K562 (cell line): ENCODE measurements at regions not wholly inside any gene's neighbourhood (a gene's known extent, or its start where the extent isn't known, plus 50 kb on each side); places are given as distances from the start of the nearest gene placed in this dataset.

Source experiments
- ATAC-seq: fragments of 200-7000 bp; cut with Tn5 transposase; 3 replicates; pipeline ENCODE4 v1.9.1; 2020; ENCODE audit warnings: moderate library complexity
- BruUV-seq: library from RNA; stranded (reverse); fragments of 400-500 nt; replicated peaks from 2 replicates; lab custom pipeline; 2021; lab: Mats Ljungman, UMichigan
- CTCF ChIA-PET: fragments of 300-600 bp; formaldehyde crosslinking; extraction: SDS; loops from one replicate; lab custom pipeline; 2021; ENCODE audit warnings: low intra/inter-chr PET ratio; lab: Yijun Ruan, JAX
- POLR2A ChIA-PET: fragments of 300-600, 350-650 bp; sonication (Branson Sonifier 250); formaldehyde crosslinking; extraction: SDS; loops from one replicate; lab custom pipeline; 2021; ENCODE audit warnings: antibody characterized with exemption, inconsistent platforms; lab: Yijun Ruan, JAX
- DNase-seq, 4 experiments: peaks; one replicate each; pipeline versions ENCODE4 v3.0.0 to v3.0.0-alpha.2; 2011 to 2018; ENCODE audit warnings: low spot score in 3 of 4, mixed read lengths in 3 of 4; ENCODE audit errors: extremely low read depth in 1 of 4
- FAIRE-seq: peaks from 2 replicates; lab custom pipeline; 2011; peaks lifted over from hg19 to GRCh38; lab: Jason Lieb, UNC
- H2AFZ ChIP-seq: 2 replicates; pipeline ENCODE4 v1.6.0; 2011; ENCODE audit warnings: low read depth, low read length, control low read depth, inconsistent platforms
- H3K27ac ChIP-seq: fragments of 200-600 bp; 3 replicates; pipeline ENCODE4 v1.8.0; 2011; ENCODE audit warnings: low read depth, mild to moderate bottlenecking, control low read depth, inconsistent platforms, low read length, moderate library complexity, mixed read lengths; ENCODE audit errors: extremely low read depth
- H3K27me3 ChIP-seq, 2 experiments: fragments of 300-600 bp in 1 of 2; 2 replicates in 1 of 2; 3 replicates in 1 of 2; pipeline versions ENCODE4 v1.6.0 to v1.8.0; 2011; ENCODE audit warnings: inconsistent platforms in 2 of 2, low read length in 2 of 2, mild to moderate bottlenecking in 1 of 2, mixed read lengths in 1 of 2, moderate library complexity in 1 of 2; ENCODE audit not compliant: control insufficient read depth in 2 of 2, insufficient read depth in 2 of 2
- H3K36me3 ChIP-seq: fragments of 300-600 bp; 3 replicates; pipeline ENCODE4 v1.8.0; 2011; ENCODE audit warnings: mild to moderate bottlenecking, low read length, inconsistent platforms; ENCODE audit not compliant: control insufficient read depth, insufficient read depth
- H3K4me1 ChIP-seq, 2 experiments: fragments of 200-600 bp in 1 of 2; replicated peaks in 1 of 2; 2 replicates in 1 of 2; 3 replicates in 1 of 2; pipeline versions ENCODE4 v1.5.1 to v1.8.0; 2011; ENCODE audit warnings: inconsistent platforms in 2 of 2, low read length in 2 of 2, mild to moderate bottlenecking in 1 of 2, mixed read lengths in 1 of 2, moderate library complexity in 1 of 2; ENCODE audit not compliant: control insufficient read depth in 2 of 2, insufficient read depth in 2 of 2
- H3K4me2 ChIP-seq: 2 replicates; pipeline ENCODE4 v1.6.1; 2011; ENCODE audit warnings: low read length, control low read depth, inconsistent platforms, mixed read lengths; ENCODE audit not compliant: insufficient read depth
- H3K4me3 ChIP-seq: fragments of 200-600 bp; sonication (generic), shearing (Covaris generic); 2 replicates; pipeline ENCODE4 v1.5.1; 2016; ENCODE audit warnings: control low read depth, inconsistent platforms
- H3K79me2 ChIP-seq: fragments of 200-600 bp; 3 replicates; pipeline ENCODE4 v1.8.0; 2011; ENCODE audit warnings: low read length, inconsistent platforms; ENCODE audit not compliant: control insufficient read depth, insufficient read depth
- H3K9ac ChIP-seq, 2 experiments: 2 replicates each; pipeline versions ENCODE4 v1.6.0 to v1.6.1; 2011; ENCODE audit warnings: low read depth in 2 of 2, low read length in 2 of 2, control low read depth in 1 of 2, inconsistent platforms in 1 of 2, mild to moderate bottlenecking in 1 of 2, mixed read lengths in 1 of 2; ENCODE audit not compliant: insufficient read depth in 1 of 2
- H3K9me1 ChIP-seq: one replicate; pipeline ENCODE4 v1.6.0; 2011; ENCODE audit warnings: inconsistent platforms, mild to moderate bottlenecking, low read length, moderate library complexity; ENCODE audit not compliant: control insufficient read depth, insufficient read depth
- H3K9me3 ChIP-seq: replicated peaks from 2 replicates; pipeline ENCODE4 v1.5.1; 2011; ENCODE audit warnings: low read depth, low read length, inconsistent platforms; ENCODE audit not compliant: control insufficient read depth, insufficient read depth
- H4K20me1 ChIP-seq: replicated peaks from 2 replicates; pipeline ENCODE4 v1.6.1; 2011; ENCODE audit warnings: low read length, inconsistent platforms, mixed read lengths; ENCODE audit not compliant: control insufficient read depth, insufficient read depth
- CEBPG ChIP-seq, 3 experiments: fragments of 200-800 bp in 1 of 3; sonication (Bioruptor generic) in 1 of 3; sonication (generic) in 1 of 3; formaldehyde crosslinking in 1 of 3; IDR thresholded peaks in 2 of 3; conservative IDR thresholded peaks in 1 of 3; 2 replicates each; pipeline versions ENCODE4 v1.6.1 to v1.8.0; 2016 to 2022; ENCODE audit warnings: missing compliant biosample characterization in 2 of 3, missing genetic modification characterization in 2 of 3, mild to moderate bottlenecking in 1 of 3, missing genetic modification reagents in 1 of 3
- DLX4 ChIP-seq: fragments of 250-450 bp; sonication (Bioruptor Pico); IDR thresholded peaks from 2 replicates; pipeline ENCODE4 v1.6.1; 2021; ENCODE audit warnings: mild to moderate bottlenecking
- E2F8 ChIP-seq: fragments of 450-650 bp; IDR thresholded peaks from 2 replicates; pipeline ENCODE4 v1.7.1; 2018; ENCODE audit warnings: mild to moderate bottlenecking, low read depth; ENCODE audit not compliant: partially characterized antibody
- KDM1A ChIP-seq, 2 experiments: fragments of 450-650 bp; IDR thresholded peaks; 2 replicates each; pipeline ENCODE4 v1.6.1; 2016; ENCODE audit warnings: mild to moderate bottlenecking in 2 of 2
- MEF2D ChIP-seq: conservative IDR thresholded peaks from 2 replicates; pipeline ENCODE4 v1.6.1; 2016; ENCODE audit warnings: low read depth, missing genetic modification characterization, missing compliant biosample characterization
- RBM22 ChIP-seq: fragments of 200-400 bp; formaldehyde crosslinking; IDR thresholded peaks from 2 replicates; pipeline ENCODE4 v1.6.1; 2018; ENCODE audit warnings: low read length, low read depth; ENCODE audit not compliant: poor library complexity, severe bottlenecking
- SMAD2 ChIP-seq: fragments of 150-350 bp; IDR thresholded peaks from 2 replicates; pipeline ENCODE4 v1.6.1; 2014; ENCODE audit warnings: low read depth, mild to moderate bottlenecking, low read length
- USF1 ChIP-seq: sonication (generic); formaldehyde crosslinking; IDR thresholded peaks from 2 replicates; pipeline ENCODE4 v1.9.0; 2022; ENCODE audit warnings: mild to moderate bottlenecking, missing genetic modification reagents
- ZFPM2 ChIP-seq: fragments of 250-450 bp; sonication (Bioruptor Pico); IDR thresholded peaks from 2 replicates; pipeline ENCODE4 v1.5.1; 2022; ENCODE audit warnings: mild to moderate bottlenecking
- ZNF224 ChIP-seq: sonication (generic); formaldehyde crosslinking; IDR thresholded peaks from 2 replicates; pipeline ENCODE4 v1.8.0; 2022; ENCODE audit warnings: mild to moderate bottlenecking, missing genetic modification reagents
- ZNF764 ChIP-seq: fragments of 250-450 bp; sonication (Bioruptor Pico); IDR thresholded peaks from 2 replicates; pipeline ENCODE4 v1.4.0; 2020; ENCODE audit warnings: low read depth, mild to moderate bottlenecking, moderate library complexity
- WGBS: fragments of 100-300 bp; shearing (Covaris generic); methylation state at CpG from one replicate; pipeline ENCODE4 v1.1.6; 2016; ENCODE audit warnings: low coverage, mixed read lengths; ENCODE audit not compliant: insufficient coverage; ENCODE audit errors: missing lambda C conversion rate; 5-methylcytosine and 5-hydroxymethylcytosine counted together
- in situ Hi-C: fragments of 300-500 bp; cut with MboI; formaldehyde crosslinking; loops from 4 replicates; pipeline ENCODE4 v1.15.0; 2018; ENCODE audit warnings: inconsistent platforms, mixed read lengths
- intact Hi-C: fragments of 100-400 bp; cut with micrococcal nuclease; formaldehyde crosslinking; loops from 2 replicates; pipeline ENCODE4 v1.14.2; 2022

GRCh38 chr18:75350857-75351256 is 76.6 kb downstream of the SMIM21 start:
- H3K9ac ChIP-seq, result no peak overlapping the region
- no peak overlapping the region for H3K27ac ChIP-seq
- no peak overlapping the region for H3K4me3 ChIP-seq
- H3K9me1 ChIP-seq, result no peaks in the 10 kb centered on the region
- WGBS, result 0% methylated on average over 9 of the region's 9 CpGs
- no peaks in the 10 kb centered on the region for H3K4me1 ChIP-seq
- H3K9me3 ChIP-seq, result no peaks in the 10 kb centered on the region
- H3K4me2 ChIP-seq, result no peak overlapping the region
- H2AFZ ChIP-seq, result no peak overlapping the region
- DNase-seq, result no peak
- intact Hi-C loops (no loop called here), in situ Hi-C loops (no loop called here)
- no peaks in the 10 kb centered on the region for H3K27me3 ChIP-seq
- H3K79me2 ChIP-seq, result no peaks in the 10 kb centered on the region
- no peaks in the 10 kb centered on the region for H3K36me3 ChIP-seq
- POLR2A ChIA-PET, result no interaction called here
- CTCF ChIA-PET, result no interaction called here
- TF ChIP-seq E2F8 (no peak), ZFPM2 (no peak), SMAD2 (no peak), ZNF224 (CRISPR knock-in tag) (no peak), MEF2D (tag) (no peak), RBM22 (no peak), USF1 (CRISPR knock-in tag) (no peak), CEBPG (CRISPR knock-in tag; IDR thresholded peaks at IDR 0.05) (no peak), CEBPG (tag; conservative IDR thresholded peaks at IDR 0.05 in 1 of 2, IDR thresholded peaks at IDR 0.05 in 1 of 2) (no peak), DLX4 (CRISPR knock-in tag) (no peak), KDM1A (IDR thresholded peaks at IDR 0.05) (no peak), ZNF764 (CRISPR knock-in tag) (no peak)
- no TSS peak for BruUV-seq
- H4K20me1 ChIP-seq, result no peaks in the 10 kb centered on the region
- FAIRE-seq, result no peak
- ATAC-seq, result no peak
